HG03558 (cell line): ENCODE measurements at regions not wholly inside any gene's neighbourhood (a gene's known extent, or its start where the extent isn't known, plus 50 kb on each side); places are given as distances from the start of the nearest gene placed in this dataset.
"Not testable (repeated sequence)": the region's sequence is repeated elsewhere in the genome, so short reads cannot be mapped to it uniquely, and the experiment has no call there.

Source experiments
- ATAC-seq: cut with Tn5 transposase; IDR thresholded peaks from one replicate; pipeline ENCODE4 v1.9.1; 2021; ENCODE audit warnings: moderate number of reproducible peaks; ENCODE audit not compliant: unreplicated experiment; ENCODE audit errors: extremely low read depth

DNA sequence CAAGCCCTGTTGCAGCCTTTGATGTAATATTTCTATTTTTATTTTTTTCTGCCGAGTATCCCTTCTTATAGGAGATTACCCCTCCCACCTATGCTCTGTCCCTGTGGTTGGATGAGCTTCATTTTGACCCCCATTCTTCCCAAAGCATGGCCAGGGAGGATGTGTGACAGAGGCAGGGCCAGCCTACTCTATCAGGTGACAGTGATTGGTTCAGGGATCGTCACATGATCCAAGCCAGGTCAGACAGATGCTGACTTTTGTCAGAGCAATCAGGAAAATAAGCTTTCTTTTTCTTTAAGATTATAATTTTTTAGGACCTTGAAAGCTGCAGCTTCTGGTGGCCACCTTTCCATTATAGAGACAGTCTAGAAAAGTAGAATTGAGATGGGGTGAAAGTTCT is 314.3 kb downstream of the NUP35 start:
- ATAC-seq: no peak

DNA sequence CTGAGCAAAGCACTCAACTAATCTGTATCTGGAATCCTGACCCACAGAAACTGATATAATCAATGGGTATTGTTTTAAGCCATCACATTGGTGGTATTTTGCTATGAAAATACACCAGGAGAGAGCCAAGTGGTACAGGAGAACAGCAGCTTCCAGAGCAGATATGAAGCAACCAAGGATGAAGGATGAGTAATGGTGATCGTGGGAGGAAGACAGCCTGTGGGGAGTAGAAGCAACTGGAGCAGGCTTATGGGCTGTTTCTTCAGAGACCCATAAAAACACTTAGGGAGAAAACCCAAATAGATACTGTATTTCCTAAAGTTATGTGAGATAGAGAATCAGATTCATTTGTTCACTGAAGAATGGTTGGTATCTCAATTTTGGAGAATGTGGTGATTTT is 330.8 kb downstream of the NUP35 start:
- no peak for ATAC-seq

DNA sequence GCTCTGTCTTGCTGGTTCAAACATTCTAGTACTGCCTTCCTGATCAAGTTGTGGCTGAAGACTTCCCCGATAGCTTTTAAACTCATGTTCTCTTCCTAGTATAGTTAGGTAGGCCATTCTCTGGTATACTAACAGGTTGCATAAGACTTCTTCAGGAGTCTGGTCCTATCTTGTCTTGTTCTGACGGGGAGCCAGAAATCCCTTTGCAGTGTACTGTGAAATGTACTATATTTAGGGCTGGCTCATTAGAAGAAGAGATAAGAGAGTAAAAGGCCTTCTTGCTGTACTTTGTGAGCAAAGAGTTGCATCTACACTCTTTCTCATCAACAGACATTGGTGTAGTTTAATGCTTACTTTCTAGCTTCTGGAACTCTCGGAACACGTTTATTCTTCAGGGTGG is 331.9 kb downstream of the NUP35 start:
- ATAC-seq: no peak

DNA sequence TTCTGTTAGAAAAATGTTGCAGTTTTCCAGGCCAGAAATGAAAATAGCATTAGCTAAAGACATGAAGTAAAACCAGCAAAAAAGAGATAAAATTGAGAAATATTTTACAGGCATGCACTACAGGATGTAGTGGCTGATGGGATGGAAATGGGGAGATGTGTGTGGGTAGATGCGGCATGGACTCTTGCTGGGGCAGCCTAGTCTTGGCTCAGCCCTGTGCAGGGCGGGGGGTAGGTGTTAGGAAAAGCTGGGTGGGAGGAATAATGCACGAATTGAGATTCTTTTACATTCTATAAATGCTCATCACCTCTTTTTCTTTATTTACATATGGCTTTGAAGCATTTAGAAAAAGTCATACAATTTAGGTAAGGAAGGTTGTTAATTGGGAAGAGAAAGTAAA is 334.2 kb downstream of the NUP35 start:
- no peak for ATAC-seq

DNA sequence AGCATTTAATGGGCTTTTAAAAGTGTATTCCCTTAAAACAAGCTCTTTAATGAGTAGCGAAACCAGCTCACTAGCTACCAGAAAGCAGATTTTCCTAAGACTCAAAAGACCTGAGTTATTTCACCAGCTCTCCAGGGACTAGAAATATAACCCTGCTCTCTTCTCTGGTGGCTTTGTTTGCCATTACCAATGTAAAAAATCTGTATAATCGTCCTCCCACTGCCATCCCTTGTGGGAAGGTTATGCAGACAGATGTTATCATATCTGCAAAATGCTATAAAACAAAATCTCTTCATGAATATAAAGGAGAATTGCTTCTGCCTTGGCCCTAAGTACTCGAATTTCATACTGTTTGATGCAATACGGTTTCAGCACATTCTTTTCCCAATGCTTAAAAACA is 335.2 kb downstream of the NUP35 start:
- no peak for ATAC-seq

DNA sequence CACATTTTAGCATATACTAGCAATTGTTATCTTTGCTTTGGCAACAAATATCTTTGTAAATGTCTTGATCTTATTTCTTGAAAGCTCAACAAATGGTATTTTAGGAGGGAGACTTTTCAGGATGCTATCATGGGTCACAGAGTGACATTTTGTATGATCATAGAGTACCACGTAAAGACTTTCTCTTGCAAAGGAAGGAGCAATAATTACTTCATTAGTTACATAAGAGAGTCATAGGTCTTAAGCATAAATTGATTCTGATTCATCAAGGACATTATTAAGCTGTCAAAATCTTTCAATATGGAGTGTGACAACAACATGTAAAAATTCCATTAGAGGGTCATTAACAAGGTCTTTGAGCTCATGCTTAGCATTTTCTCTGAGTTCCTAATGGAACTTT is 339.6 kb downstream of the NUP35 start:
- ATAC-seq: no peak

DNA sequence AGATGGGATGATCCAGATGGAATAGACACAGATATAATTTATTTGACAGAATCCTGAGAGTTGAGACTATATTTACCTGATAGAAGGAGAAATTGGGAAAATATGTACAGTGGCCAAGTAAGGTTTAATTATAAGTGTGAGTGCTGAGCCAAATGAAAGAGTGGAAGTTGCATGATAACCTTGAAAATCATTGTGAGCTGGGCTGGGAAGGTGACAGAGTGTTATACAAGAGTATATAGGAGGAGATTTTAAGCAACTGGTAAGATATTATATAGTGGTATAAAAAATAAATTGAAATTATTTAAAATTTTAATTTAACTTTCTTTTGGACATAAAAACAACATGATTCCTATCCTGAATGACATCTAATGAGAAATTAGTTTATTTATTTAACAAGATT is 340.8 kb downstream of the NUP35 start:
- ATAC-seq: no peak

DNA sequence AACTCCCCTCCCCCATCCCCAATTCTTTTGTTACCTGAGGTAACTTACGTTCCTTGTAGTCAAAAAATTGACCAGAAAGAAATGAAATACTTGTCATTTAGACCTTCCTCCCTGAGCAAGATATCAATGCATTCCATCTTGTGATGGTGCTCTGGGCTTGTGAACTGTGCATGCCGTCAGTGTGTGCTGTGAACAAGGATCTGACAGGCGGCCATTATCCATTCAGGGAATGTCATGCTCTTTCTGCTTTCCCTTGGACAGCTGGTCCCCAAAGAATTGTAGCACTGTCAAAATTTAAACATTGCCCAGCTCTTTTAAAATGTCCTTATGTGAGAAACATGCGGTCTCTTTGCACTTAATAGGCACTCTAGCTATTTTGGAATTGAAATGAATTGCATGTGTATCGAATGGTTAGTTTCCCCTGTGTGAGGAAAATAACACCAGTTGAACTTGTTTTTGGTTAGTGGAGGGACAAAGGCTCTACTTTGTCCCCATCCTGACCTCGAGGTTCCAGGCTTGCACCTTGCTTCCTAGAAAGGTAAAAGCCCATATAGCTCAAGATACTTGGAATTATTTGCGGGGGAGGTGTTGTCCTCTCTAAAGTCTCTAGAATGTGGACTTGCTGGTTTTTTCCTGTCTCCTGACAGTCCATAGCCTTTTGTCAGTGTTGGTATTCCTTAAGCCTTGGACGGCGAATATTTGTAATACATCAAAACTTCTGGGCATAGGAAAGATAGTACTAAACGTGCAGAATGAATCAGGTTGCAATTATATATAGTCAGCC is 350.9 kb downstream of the NUP35 start:
- no peak for ATAC-seq

DNA sequence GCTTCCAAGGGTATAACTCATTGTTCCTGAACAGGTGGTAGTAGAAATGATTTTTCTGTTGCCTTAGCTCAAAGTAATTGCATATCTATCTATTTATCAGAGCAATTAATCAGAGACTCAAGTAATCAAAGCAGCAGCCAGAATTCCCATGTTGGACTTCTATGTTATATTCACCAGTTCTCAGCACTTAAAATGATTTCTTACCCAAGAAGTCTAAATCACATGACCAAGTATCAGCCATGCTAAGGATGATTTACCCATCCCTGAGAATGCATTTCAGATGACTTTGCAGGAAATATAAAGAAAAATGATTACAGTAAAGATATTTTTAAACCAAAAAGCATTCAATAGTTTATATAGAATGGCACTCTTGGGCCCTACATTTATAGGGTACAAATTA is 352.2 kb downstream of the NUP35 start:
- ATAC-seq: no peak

DNA sequence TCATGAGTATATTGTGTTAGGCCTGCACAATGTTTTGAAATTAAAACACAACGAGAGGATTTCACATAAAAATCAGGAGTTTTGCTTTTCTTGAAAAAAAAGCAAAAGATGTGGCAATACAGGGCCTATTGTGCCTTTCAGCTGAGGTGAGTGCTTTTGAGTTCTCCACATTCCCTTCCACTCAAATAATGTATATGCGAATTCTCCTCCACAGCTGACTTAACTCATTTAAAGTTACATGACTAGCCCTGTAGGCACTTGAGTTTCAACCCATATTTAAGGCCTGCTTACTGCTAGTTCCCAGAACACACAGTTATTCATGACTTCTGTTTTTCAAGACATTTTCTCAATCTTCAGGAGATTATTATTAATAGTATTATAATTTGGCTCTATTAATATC is 353.1 kb downstream of the NUP35 start:
- no peak for ATAC-seq

DNA sequence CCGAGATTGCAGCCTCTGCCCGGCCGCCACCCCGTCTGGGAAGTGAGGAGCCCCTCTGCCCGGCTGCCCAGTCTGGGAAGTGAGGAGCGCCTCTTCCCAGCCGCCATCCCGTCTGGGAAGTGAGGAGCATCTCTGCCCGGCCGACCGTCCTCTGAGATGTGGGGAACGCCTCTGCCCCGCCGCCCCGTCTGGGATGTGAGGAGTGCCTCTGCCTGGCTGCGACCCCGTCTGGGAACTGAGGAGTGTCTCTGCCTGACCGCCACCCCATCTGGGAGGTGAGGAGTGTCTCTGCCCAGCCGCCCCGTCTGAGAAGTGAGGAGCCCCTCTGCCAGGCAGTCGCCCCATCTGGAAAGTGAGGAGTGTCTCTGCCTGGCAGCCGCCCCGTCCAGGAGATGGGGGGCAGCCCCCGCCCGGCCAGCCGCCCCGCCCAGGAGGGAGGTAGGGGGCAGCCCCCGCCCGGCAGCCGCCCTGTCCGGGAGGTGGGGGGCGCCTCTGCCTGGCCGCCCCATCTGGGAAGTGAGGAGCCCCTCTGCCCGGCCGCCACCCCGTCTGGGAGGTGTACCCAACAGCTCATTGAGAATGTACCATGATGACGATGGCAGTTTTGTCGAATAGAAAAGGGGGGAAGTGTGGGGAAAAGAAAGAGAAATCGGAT is 354.8 kb downstream of the NUP35 start:
- ATAC-seq: not testable (repeated sequence)

DNA sequence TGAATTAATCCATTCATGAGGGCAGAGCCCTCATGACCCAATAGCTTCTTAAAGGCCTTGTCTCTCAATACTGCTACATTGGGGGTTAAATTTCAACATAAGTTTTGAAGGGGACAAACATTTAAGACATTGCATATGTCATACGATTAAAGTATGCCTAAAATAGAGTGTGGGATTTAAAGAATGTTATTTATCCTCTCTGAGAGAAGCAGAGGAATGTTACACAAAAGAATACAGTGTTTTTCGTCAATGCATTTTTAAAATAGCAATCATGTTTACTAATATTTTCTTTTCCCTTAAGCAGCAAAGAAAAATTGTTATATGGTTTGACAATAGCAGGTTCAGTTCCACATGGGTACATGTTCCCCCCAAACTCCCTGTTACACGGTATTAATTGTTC is 363.1 kb downstream of the NUP35 start:
- no peak for ATAC-seq

DNA sequence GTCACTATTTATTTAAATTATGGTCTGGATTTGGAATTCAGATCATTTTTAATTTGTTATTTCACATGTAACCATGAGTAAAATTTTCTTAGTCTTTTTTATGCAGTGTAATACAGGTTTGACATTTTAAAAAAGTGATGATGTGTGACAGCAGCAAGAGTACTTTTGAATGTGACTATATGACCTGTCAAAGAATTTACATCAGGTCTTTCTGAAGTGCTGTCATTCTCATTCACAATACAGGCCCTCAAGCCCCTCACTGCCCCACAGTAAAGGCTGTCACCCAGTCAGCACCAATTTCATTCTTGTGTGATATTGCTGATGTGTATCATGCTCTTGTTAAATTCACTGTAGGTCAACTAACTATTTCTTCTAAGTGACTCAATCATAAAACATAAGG is 364.2 kb downstream of the NUP35 start:
- no peak for ATAC-seq

DNA sequence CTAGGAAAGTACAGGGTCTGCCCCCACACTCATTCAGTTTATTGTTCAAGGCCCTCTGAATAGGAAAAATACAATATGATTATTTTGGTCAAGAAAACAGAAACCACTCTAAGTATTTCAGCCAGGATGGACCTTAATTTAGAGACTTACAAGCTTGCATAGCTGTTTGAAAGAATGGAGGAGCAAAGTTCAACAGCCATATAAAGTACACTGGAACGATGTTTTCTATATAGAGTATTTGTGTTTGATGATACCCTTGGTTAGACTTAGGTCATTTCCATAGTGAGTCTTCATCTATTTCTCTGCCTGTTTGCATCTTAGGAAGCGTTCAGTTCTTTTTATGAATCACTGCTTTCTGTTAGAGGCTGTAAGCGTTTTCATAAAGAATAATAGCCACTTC is 366.2 kb downstream of the NUP35 start:
- ATAC-seq: no peak

DNA sequence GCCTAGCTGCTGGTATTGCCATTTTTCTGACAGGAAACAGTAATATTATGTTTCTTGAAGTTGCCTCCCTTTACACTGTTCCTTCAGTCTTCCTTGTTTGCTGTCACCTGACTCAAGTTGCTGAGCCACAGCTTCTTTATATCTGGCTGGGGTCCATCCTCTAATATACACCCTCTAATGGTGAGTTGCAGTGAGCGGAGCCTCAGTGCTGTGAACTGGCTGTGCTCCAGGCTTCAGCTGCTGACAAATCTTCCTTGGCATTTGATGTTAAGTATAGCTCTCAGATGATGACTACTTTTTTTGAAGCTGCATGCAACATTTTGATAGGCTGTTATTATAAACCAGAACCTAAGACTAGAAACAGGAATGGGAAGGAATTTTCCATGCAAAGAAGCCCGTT is 366.7 kb downstream of the NUP35 start:
- no peak for ATAC-seq

DNA sequence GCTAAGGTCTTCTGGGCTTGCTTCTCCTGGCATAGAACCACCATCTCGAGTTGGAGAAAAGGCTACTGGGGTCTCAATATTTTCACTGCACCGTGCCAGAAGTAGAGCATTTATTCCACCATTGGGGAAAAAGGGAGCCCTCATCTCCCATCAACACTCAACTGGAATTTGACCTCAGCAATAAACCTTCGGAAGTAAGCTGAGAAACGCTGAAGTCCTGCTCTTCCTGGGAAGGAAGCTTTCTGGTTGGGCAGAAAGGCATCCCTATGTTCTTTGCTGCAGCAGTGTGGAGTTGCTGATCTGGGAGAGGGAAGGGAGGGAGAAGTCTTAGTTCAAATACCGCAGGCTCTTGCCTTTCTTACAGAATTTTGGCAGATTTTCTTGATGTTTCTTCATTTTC is 368.8 kb downstream of the NUP35 start:
- ATAC-seq: no peak

DNA sequence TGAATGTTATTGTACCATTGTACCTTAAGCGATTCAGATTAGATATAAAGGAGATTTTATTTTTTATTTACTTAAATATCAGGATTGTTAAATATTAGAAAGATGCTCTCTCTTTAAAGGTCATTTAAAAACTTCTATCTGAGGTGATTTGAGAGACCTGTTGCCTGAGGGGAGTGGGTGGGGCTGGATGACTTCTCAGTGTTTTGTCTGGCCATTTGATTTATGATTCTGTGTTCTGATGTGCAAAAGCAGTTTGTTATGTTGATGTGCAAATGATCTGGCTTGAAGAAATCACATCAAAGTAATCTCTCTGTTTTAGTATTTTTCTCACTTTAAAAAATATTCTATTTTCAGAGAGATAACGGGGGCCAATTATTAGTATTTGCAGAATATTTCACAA is 370.8 kb downstream of the NUP35 start:
- ATAC-seq: no peak

DNA sequence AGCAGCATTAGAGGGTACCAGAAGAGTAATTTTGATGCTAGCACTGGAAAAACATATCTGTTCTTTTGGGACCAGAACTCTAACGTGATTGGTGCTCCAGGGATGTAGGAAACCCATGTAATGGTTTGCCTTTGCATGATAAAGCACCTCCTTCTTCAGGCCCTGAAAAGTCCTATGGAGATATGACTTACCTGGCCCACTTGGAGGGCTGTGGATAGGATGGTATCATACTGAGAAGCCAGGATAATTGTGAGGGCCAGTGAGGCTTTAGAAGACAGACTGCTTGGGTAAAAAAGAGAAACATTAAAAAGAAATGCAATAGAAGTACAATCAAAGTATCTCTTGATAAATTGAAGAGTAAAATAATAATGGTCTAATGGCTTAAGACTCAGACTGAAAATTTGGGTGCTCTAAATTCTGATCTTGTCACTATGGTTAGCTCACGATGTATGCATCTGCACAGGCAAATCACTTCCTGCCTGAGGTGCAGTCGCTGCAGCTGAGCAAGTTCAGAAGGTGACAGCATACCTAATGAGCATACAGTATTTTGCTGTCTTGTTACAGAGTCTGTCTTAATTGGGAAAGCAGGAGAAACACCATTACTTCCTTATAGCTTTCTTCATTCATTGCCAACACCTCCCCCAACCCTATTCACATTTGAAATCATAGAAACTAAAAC is 371.5 kb downstream of the NUP35 start:
- ATAC-seq: peak; percentile 88

DNA sequence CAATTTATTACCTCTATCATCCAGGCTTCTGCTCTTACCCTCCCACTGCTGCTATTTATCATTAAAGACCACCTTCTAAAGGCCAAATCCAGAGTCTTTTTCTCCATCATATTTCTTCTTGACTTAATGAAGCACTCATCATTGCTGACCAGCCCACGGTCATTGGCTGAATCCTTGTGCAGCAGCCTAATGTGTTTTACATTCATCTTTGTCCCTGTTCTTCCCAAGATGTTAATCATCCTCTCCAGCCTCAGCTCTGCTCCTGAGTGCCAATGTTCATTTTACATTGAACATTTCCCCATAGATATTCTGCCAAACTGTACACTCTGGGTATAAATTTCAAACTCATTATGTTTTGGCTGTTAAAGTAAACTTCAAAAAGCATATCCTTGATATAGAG is 373.6 kb downstream of the NUP35 start:
- ATAC-seq: no peak

DNA sequence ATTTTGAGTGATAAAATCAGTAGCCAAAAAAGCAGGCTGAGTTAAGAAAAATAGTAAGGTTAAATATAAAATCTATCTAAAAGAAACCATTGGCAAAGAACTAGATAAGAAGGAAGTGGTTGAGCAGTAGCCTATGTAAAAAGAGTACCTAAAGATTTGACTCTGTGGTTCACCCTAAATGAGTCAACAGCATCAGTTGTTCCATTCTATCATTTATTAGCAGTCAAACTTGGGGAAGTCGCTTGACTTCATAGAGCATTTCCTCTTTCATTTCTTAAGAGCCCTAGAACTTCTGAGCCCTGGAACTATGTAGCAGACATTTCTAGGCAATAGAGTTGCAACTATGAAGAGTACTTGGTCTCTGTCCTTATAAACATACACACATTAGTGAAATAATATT is 381.7 kb downstream of the NUP35 start:
- peak; percentile 65 for ATAC-seq

DNA sequence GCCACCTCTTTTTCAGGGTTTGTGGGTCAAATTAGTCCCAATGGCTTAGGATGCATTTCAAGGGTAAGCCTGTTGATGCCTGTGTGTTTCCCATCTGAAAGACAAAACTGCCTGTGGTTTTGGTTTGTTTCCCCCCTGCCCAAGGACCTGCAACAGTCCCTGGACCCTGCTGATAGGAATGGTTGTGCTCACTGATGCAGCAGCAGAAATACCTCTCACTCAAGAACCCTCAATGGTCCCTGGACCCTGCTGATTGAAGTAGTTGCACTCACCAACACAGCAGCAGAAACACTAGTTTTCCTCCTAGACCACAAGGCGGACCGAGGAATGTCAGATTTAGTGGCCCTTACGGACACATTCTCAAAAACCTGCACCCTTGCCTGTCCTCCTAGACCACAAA is 386.9 kb downstream of the NUP35 start:
- no peak for ATAC-seq
